ENCODE measurements at regions not wholly inside any gene's neighbourhood (a gene's known extent, or its start where the extent isn't known, plus 50 kb on each side); places are given as distances from the start of the nearest gene placed in this dataset.
"Not testable (repeated sequence)": the region's sequence is repeated elsewhere in the genome, so short reads cannot be mapped to it uniquely, and the experiment has no call there.

DNA sequence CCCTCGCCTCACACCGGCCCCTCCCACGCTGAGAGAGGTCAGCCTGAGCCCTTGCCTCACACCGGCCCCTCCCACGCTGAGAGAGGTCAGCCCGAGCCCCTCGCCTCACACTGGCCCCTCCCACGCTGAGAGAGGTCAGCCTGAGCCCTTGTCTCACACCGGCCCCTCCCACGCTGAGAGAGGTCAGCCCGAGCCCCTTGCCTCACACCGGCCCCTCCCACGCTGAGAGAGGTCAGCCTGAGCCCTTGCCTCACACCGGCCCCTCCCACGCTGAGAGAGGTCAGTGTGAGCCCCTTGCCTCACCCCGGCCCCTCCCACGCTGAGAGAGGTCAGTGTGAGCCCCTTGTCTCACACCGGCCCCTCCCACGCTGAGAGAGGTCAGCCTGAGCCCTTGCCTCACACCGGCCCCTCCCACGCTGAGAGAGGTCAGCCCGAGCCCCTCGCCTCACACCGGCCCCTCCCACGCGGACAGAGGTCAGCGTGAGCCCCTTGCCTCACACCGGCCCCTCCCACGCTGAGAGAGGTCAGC is 92.1 kb upstream of the PRDM7 start:
- TF ChIP-seq, protein P1, sequence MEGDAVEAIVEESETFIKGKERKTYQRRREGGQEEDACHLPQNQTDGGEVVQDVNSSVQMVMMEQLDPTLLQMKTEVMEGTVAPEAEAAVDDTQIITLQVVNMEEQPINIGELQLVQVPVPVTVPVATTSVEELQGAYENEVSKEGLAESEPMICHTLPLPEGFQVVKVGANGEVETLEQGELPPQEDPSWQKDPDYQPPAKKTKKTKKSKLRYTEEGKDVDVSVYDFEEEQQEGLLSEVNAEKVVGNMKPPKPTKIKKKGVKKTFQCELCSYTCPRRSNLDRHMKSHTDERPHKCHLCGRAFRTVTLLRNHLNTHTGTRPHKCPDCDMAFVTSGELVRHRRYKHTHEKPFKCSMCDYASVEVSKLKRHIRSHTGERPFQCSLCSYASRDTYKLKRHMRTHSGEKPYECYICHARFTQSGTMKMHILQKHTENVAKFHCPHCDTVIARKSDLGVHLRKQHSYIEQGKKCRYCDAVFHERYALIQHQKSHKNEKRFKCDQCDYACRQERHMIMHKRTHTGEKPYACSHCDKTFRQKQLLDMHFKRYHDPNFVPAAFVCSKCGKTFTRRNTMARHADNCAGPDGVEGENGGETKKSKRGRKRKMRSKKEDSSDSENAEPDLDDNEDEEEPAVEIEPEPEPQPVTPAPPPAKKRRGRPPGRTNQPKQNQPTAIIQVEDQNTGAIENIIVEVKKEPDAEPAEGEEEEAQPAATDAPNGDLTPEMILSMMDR (IDR thresholded peaks at IDR 0.05), result not testable (repeated sequence)
- TF ChIP-seq POLR2A (IDR thresholded peaks at IDR 0.05), result not testable (repeated sequence)
